Transverse colon (tissue), 4 donors: ENCODE measurements at regions not wholly inside any gene's neighbourhood (a gene's known extent, or its start where the extent isn't known, plus 50 kb on each side); places are given as distances from the start of the nearest gene placed in this dataset.

Experiments
- DNase-seq: peaks from one replicate; pipeline ENCODE4 v3.0.0-alpha.2; 2019
- H3K27ac ChIP-seq, 4 donors: fragments of 200-600 bp; sonication (generic); 2 replicates each; pipeline ENCODE4 v1.5.1; 2016 to 2018; ENCODE audit warnings: inconsistent platforms in 4 of 4
- H3K27me3 ChIP-seq: fragments of 200-600 bp; sonication (generic); 2 replicates; pipeline ENCODE4 v1.5.1; 2017; ENCODE audit warnings: inconsistent platforms
- H3K36me3 ChIP-seq, 4 donors: fragments of 200-600 bp; sonication (generic); 2 replicates each; pipeline ENCODE4 v1.5.1; 2017 to 2019; ENCODE audit warnings: inconsistent platforms in 4 of 4
- H3K4me1 ChIP-seq, 4 donors: fragments of 200-600 bp; sonication (generic); 2 replicates each; pipeline ENCODE4 v1.5.1; 2017 to 2020; ENCODE audit warnings: inconsistent platforms in 4 of 4
- H3K4me3 ChIP-seq, 4 donors: fragments of 200-600 bp; sonication (generic); 1 replicate in 1 of 4; 2 replicates in 3 of 4; pipeline versions ENCODE4 v1.5.1 to v1.6.1; 2017 to 2019; ENCODE audit warnings: inconsistent platforms in 4 of 4
- H3K9me3 ChIP-seq, 2 donors: fragments of 200-600 bp; sonication (generic); 2 replicates each; pipeline ENCODE4 v1.5.1; 2017 to 2019; ENCODE audit warnings: inconsistent platforms in 2 of 2
- EP300 ChIP-seq: sonication (generic); formaldehyde crosslinking; IDR thresholded peaks from one replicate; pipeline ENCODE4 v1.6.1; 2017; ENCODE audit warnings: antibody characterized with exemption, low read depth
- POLR2A ChIP-seq: fragments of 450-650 bp; IDR thresholded peaks from one replicate; pipeline ENCODE4 v1.6.1; 2016; ENCODE audit warnings: antibody characterized with exemption, mild to moderate bottlenecking, moderate library complexity
- POLR2AphosphoS5 ChIP-seq, 3 donors: sonication (generic); formaldehyde crosslinking; IDR thresholded peaks; one replicate each; pipeline ENCODE4 v1.6.1; 2016; ENCODE audit warnings: antibody characterized with exemption in 3 of 3
- WGBS, 2 donors: methylation state at CpG; one replicate each; pipeline ENCODE4 v1.1.5; 2018; ENCODE audit warnings: low coverage in 1 of 2; 5-methylcytosine and 5-hydroxymethylcytosine counted together
- in situ Hi-C, 4 donors: fragments of 200-750 bp; cut with MboI; loops; one replicate each; pipeline versions ENCODE4 v1.15.0 to v1.15.1; 2017; ENCODE audit warnings: low sequenced_read_pairs in 3 of 4, low pct_ligation_motif_present in 1 of 4, low pct_unique_long_range_greater_than_20kb in 1 of 4
- intact Hi-C: fragments of 100-400 bp; cut with DNase I; formaldehyde crosslinking; loops from one replicate; pipeline ENCODE4 v1.15.1; 2023; ENCODE audit warnings: low total_unique reads
- TF ChIP-seq, protein P1 (sequence below), 5 experiments: fragments of 200-600 bp in 3 of 5; fragments of 450-650 bp in 2 of 5; sonication (generic) in 3 of 5; IDR thresholded peaks; 1 replicate in 2 of 5; 2 replicates in 3 of 5; pipeline ENCODE4 v1.5.1; 2016 to 2017; ENCODE audit warnings: antibody characterized with exemption in 5 of 5, inconsistent platforms in 3 of 5, mild to moderate bottlenecking in 2 of 5, moderate library complexity in 1 of 5

DNA sequence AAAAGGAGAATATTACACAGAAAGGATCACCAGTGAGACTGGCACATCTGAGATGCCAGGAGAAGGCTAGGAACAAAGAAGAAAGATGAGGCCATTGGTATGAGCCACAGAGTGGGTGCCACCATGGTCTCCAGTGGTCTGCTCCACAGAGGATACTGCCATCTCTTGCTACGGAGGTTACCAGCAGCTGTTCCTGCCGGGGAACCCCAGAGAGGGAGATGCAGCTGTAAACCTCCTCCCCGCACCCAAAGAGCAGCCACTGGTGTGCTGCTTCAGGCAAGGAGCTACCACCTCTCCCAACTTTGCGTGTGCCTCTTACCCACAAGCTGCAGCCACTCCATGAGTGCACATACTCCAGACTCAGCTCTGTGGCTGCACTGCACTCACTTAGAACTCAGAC is 201.5 kb upstream of the RTL1 start:
- Histone ChIP-seq H3K4me3 (no peak overlapping the region), H3K9me3 (no peaks in the 10 kb centered on the region), H3K36me3 (no peaks in the 10 kb centered on the region), H3K27ac (no peak overlapping the region), H3K27me3 (no peaks in the 10 kb centered on the region), H3K4me1 (no peaks in the 10 kb centered on the region)
- TF ChIP-seq POLR2AphosphoS5 (IDR thresholded peaks at IDR 0.05) (no peak), EP300 (no peak)
- TF ChIP-seq, protein P1, sequence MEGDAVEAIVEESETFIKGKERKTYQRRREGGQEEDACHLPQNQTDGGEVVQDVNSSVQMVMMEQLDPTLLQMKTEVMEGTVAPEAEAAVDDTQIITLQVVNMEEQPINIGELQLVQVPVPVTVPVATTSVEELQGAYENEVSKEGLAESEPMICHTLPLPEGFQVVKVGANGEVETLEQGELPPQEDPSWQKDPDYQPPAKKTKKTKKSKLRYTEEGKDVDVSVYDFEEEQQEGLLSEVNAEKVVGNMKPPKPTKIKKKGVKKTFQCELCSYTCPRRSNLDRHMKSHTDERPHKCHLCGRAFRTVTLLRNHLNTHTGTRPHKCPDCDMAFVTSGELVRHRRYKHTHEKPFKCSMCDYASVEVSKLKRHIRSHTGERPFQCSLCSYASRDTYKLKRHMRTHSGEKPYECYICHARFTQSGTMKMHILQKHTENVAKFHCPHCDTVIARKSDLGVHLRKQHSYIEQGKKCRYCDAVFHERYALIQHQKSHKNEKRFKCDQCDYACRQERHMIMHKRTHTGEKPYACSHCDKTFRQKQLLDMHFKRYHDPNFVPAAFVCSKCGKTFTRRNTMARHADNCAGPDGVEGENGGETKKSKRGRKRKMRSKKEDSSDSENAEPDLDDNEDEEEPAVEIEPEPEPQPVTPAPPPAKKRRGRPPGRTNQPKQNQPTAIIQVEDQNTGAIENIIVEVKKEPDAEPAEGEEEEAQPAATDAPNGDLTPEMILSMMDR (IDR thresholded peaks at IDR 0.05), result no peak
- WGBS, 2 donors, result 82% methylated on average over 4 of the region's 4 CpGs; no CpG with 5 or more reads in 1 of the 2 donors
- intact Hi-C loops (no loop called here), in situ Hi-C loops (no loop called here)
- no peak for DNase-seq

- H3K27me3 ChIP-seq, result no peaks in the 10 kb centered on the region
- TF ChIP-seq POLR2AphosphoS5 (IDR thresholded peaks at IDR 0.05) (no peak), POLR2A (no peak), EP300 (no peak)
- TF ChIP-seq, protein P1 (IDR thresholded peaks at IDR 0.05), result no peak
- intact Hi-C loops, result no loop called here
- no peak overlapping the region for H3K4me3 ChIP-seq
- no peaks in the 10 kb centered on the region for H3K36me3 ChIP-seq
- in situ Hi-C loops, result no loop called here
- no peak overlapping the region for H3K27ac ChIP-seq
- 80% methylated on average over 16 of the region's 16 CpGs; no CpG with 5 or more reads in 1 of the 2 donors for WGBS, 2 donors
- no peaks in the 10 kb centered on the region for H3K4me1 ChIP-seq
- no peaks in the 10 kb centered on the region for H3K9me3 ChIP-seq
- DNase-seq, result no peak
Measured at GRCh38 chr14:101108579-101109346, 205.2 kb upstream of the RTL1 start.

DNA sequence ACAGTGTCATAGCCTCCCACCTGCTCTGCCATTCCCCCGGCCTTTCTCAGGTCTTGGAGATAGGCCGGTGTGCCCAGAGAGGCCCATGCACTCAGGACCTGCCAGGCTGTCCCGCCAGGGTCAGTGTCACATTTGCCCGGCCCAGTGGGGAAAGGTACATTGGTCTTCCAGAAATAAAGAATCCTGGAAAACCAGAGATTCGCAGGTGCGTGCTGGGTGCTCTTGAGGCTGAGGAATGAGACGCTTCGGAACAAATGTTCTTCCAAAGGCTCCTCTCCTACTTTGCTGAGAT is 205.8 kb upstream of the RTL1 start:
- WGBS, 2 donors, result 85% methylated on average over 8 of the region's 8 CpGs; no CpG with 5 or more reads in 1 of the 2 donors
- in situ Hi-C loops, result no loop called here
- H3K27ac ChIP-seq, result no peak overlapping the region
- DNase-seq, result no peak
- no peaks in the 10 kb centered on the region for H3K27me3 ChIP-seq
- intact Hi-C loops, result no loop called here
- no peak overlapping the region for H3K4me3 ChIP-seq
- H3K9me3 ChIP-seq, result no peaks in the 10 kb centered on the region
- no peak for TF ChIP-seq POLR2AphosphoS5 (IDR thresholded peaks at IDR 0.05)
- no peak for TF ChIP-seq POLR2A
- TF ChIP-seq, protein P1 (IDR thresholded peaks at IDR 0.05), result no peak
- TF ChIP-seq EP300, result no peak
- no peaks in the 10 kb centered on the region for H3K4me1 ChIP-seq
- no peaks in the 10 kb centered on the region for H3K36me3 ChIP-seq

DNA sequence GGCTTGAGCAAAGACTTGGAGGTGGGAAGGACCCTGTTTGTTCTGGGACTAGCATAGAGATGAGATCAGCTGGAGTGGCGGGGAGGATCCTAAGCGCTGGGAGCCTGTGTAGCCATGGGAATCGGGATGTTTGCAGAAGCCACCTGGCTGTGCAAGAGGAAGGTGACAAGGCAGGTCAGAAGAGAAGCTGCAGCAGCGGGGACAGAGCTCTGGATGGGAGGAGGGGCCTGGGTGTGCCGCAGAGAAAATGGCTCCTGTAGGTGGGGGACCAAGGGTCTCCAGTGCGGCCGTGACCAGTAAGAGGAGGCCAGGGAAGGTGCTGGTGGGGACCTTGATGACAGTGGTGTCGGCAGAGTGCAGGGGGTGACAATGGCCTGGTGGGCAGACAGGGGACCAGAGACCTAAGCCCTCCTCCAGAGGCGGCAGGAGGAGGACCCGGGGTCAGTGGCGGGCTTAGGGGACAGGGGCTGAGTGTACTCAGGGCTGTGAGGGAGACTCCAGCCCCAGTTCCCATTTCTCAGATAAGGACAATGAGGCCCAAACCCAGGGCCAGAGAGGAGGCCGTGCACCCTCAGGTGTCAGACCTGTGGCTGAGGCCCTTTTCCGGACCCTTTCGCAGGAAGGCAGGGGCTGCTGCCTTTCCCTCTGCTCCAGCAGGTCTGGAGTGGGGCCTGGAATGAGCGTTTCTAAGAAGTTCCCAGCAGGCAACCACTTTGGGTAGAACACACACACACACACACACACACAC is 206.6 kb upstream of the RTL1 start:
- intact Hi-C loops, result no loop called here
- TF ChIP-seq EP300 (no peak), POLR2A (no peak), POLR2AphosphoS5 (IDR thresholded peaks at IDR 0.05) (no peak)
- TF ChIP-seq, protein P1 (IDR thresholded peaks at IDR 0.05), result no peak
- 84% methylated on average over 15 of the region's 15 CpGs; no CpG with 5 or more reads in 1 of the 2 donors for WGBS, 2 donors
- Histone ChIP-seq H3K4me1 (no peaks in the 10 kb centered on the region), H3K27me3 (no peaks in the 10 kb centered on the region), H3K36me3 (no peaks in the 10 kb centered on the region), H3K27ac (no peak overlapping the region), H3K4me3 (no peak overlapping the region), H3K9me3 (no peaks in the 10 kb centered on the region)
- no peak for DNase-seq
- in situ Hi-C loops, result no loop called here
